ENCODE measurements at regions not wholly inside any gene's neighbourhood (a gene's known extent, or its start where the extent isn't known, plus 50 kb on each side); places are given as distances from the start of the nearest gene placed in this dataset.

GRCh38 chr3:66604481-66604880 is 103.7 kb upstream of the LRIG1 start:
- 0% methylated on average over 1 of the region's 1 CpG for WGBS (ENCODE audit: insufficient coverage, low coverage, missing lambda C conversion rate)
- intact Hi-C loops (cut with micrococcal nuclease), result no loop called here
- CTCF ChIA-PET (ENCODE audit: low intra/inter-chr PET ratio), result no interaction called here

More at GRCh38 chr3:66604481-66604880, 103.7 kb upstream of the LRIG1 start:
- no peaks in the 10 kb centered on the region for H3K9me1 ChIP-seq (ENCODE audit: control insufficient read depth, insufficient read depth, low read length)
- POLR2A ChIA-PET, result interaction anchor here (1.1 kb wide), 1 partner anchor 12 kb away, joined by 3 read pairs; no protein-coding TSS in a partner anchor
- no peak overlapping the region for H2AFZ ChIP-seq (ENCODE audit: low read depth, low read length)
- no peaks in the 10 kb centered on the region for H4K20me1 ChIP-seq (replicated peaks; ENCODE audit: control insufficient read depth, insufficient read depth, low read length)
- DNase-seq (ENCODE audit: extremely low read depth in 1 of 4, low spot score in 3 of 4) (no peak), ATAC-seq (no peak), FAIRE-seq (no peak)
- H3K27me3 ChIP-seq (ENCODE audit: control insufficient read depth in 2 of 2, insufficient read depth in 2 of 2, low read length in 2 of 2), result no peaks in the 10 kb centered on the region
- no peaks in the 10 kb centered on the region for H3K36me3 ChIP-seq (ENCODE audit: control insufficient read depth, insufficient read depth, low read length)
- no peak overlapping the region for H3K27ac ChIP-seq (ENCODE audit: extremely low read depth, low read depth, low read length)
- H3K9me3 ChIP-seq (replicated peaks; ENCODE audit: control insufficient read depth, insufficient read depth, low read depth, low read length), result no peaks in the 10 kb centered on the region
- no TSS peak for BruUV-seq (replicated peaks)
- in situ Hi-C loops (cut with MboI), result no loop called here
- TF ChIP-seq KLF6 (CRISPR knock-in tag; IDR thresholded peaks at IDR 0.05; ENCODE audit: borderline replicate concordance) (no peak), ZNF584 (CRISPR knock-in tag; IDR thresholded peaks at IDR 0.05; ENCODE audit: low read depth) (no peak), ZNF3 (CRISPR knock-in tag; IDR thresholded peaks at IDR 0.05) (no peak), ZC3H8 (IDR thresholded peaks at IDR 0.05) (no peak), FOXJ3 (CRISPR knock-in tag; IDR thresholded peaks at IDR 0.05) (no peak), THRAP3 (IDR thresholded peaks at IDR 0.05; ENCODE audit: borderline replicate concordance) (no peak), ZNF398 (CRISPR knock-in tag; IDR thresholded peaks at IDR 0.05) (no peak), CC2D1A (IDR thresholded peaks at IDR 0.05) (no peak), CCAR2 (IDR thresholded peaks at IDR 0.05; ENCODE audit: low read depth, low read length) (no peak)
- no peak overlapping the region for H3K4me2 ChIP-seq (ENCODE audit: insufficient read depth, low read length)
- no peak overlapping the region for H3K4me3 ChIP-seq
- no peak overlapping the region for H3K9ac ChIP-seq (ENCODE audit: insufficient read depth in 1 of 2, low read depth in 2 of 2, low read length in 2 of 2)
- no peaks in the 10 kb centered on the region for H3K79me2 ChIP-seq (ENCODE audit: control insufficient read depth, insufficient read depth, low read length)
- no peaks in the 10 kb centered on the region for H3K4me1 ChIP-seq (replicated peaks in 1 of 2; ENCODE audit: control insufficient read depth in 2 of 2, insufficient read depth in 2 of 2, low read length in 2 of 2)
